ENCODE measurements at regions not wholly inside any gene's neighbourhood (a gene's known extent, or its start where the extent isn't known, plus 50 kb on each side); places are given as distances from the start of the nearest gene placed in this dataset.
"Not testable (repeated sequence)": the region's sequence is repeated elsewhere in the genome, so short reads cannot be mapped to it uniquely, and the experiment has no call there.

DNA sequence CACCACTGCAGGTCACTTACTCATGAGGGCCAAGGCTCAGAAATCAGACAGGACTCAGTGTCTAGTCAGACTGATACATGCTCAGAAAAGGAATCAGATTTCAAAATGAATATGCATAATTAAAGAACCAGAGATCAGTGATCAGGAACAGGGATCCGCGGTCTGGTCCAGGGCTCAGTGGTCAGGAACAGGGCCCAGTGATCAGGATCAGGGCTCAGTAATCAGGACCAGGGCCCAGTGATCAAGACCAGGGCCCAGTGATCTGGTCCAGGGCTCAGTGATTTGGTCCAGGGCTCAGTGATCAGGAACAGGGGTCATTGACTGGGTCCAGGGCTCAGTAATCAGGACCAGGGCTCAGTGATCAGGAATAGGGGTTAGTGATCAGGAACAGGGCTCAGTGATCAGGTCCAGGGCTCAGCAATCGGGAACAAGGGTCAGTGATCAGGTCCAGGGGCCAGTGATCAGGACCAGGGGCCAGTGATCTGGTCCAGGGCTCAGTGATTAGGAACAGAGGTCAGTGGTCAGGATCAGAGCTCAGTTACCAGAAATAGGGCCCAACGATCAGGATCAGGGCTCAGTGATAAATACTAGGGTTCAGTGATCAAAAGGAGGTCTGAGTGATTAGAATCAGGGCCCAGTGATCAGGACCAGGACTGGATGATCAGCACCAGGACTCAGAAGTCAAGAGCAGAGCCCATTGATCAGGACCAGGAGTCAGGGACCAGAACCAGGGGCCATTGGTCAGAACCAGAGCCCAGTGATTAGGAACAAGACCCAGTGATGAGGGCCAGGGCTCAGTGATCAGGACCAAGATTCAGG, 175.3 kb downstream of the TMEM121 start:
- TF ChIP-seq, protein P1, sequence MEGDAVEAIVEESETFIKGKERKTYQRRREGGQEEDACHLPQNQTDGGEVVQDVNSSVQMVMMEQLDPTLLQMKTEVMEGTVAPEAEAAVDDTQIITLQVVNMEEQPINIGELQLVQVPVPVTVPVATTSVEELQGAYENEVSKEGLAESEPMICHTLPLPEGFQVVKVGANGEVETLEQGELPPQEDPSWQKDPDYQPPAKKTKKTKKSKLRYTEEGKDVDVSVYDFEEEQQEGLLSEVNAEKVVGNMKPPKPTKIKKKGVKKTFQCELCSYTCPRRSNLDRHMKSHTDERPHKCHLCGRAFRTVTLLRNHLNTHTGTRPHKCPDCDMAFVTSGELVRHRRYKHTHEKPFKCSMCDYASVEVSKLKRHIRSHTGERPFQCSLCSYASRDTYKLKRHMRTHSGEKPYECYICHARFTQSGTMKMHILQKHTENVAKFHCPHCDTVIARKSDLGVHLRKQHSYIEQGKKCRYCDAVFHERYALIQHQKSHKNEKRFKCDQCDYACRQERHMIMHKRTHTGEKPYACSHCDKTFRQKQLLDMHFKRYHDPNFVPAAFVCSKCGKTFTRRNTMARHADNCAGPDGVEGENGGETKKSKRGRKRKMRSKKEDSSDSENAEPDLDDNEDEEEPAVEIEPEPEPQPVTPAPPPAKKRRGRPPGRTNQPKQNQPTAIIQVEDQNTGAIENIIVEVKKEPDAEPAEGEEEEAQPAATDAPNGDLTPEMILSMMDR (IDR thresholded peaks at IDR 0.05; ENCODE audit: insufficient read depth, low read depth, low read length, missing control alignments): no peak
- peak overlapping the region; percentile 51 for H3K4me3 ChIP-seq (ENCODE audit: low read depth, low read length)
- no peak for DNase-seq (ENCODE audit: low read depth)

DNA sequence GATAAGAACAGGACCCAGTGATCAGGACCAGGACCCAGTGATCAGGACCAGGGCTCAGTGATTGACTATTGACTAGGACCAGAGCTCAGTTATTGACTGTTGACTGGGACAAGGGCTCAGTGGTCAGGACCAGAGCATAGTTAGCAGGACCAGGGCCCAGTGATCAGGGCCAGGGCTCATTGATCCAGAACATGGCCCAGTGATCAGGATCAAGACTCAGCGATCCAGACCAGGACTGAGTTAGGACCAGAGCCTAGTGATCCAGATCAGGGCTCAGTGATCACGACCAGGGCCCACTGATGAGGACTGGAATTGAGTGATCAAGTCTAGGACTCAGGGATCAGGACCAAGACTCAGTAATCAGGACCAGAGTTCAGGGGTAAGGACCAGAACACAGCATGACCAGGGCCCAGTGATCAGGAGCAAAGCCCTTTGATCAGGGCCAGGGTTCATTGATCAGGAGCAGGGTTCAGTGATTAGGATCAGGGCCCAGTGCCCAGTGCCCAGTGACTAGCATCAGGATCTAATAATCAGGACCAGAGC, 176.0 kb downstream of the TMEM121 start:
- TF ChIP-seq, protein P1 (IDR thresholded peaks at IDR 0.05; ENCODE audit: insufficient read depth, low read depth, low read length, missing control alignments): no peak
- peak overlapping the region; percentile 51; the same call in 1 of the 2 replicates for H3K4me3 ChIP-seq (ENCODE audit: low read depth, low read length)
- DNase-seq (ENCODE audit: low read depth): no peak

DNA sequence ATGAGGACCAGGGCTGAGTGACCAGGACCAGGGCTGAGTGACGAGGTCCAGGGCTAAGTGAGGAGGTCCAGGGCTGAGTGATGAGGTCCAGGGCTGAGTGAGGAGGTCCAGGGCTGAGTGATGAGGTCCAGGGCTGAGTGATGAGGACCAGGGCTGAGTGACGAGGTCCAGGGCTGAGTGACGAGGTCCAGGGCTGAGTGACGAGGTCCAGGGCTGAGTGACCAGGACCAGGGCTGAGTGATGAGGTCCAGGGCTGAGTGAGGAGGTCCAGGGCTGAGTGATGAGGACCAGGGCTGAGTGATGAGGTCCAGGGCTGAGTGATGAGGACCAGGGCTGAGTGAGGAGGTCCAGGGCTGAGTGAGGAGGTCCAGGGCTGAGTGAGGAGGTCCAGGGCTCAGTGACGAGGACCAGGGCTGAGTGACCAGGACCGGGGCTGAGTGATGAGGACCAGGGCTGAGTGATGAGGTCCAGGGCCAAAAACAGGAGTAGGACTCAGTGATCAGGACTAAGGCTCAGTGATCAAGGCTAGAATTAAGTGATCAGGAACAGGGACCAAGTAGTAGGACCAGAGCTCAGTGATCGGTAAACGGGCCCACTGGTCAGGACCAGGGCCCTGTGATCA, 176.8 kb downstream of the TMEM121 start:
- H3K4me3 ChIP-seq (ENCODE audit: low read depth, low read length); DNase-seq (ENCODE audit: low read depth): not testable (repeated sequence)

DNA sequence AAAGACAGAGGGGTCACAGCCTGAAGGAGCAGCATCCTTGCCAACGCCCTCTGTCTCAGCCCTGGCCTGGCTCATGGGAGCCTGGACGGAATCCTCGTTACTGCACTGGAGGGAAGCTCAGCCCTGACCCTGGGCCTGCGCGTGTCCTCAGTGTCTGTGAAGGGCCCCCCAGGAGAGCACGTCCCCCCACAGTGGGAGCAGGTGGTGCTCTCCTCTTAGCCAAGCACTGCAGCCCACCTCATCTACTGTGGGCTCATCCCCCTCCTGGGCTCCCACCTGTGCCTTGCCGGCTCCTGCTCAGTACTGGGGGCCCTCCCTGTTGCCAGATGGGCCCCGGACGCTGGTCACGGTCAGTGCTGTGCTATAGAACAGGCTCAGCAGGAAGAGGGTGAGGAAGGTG, 177.7 kb downstream of the TMEM121 start:
- not testable (repeated sequence) for H3K4me3 ChIP-seq (ENCODE audit: low read depth, low read length); DNase-seq (ENCODE audit: low read depth)

DNA sequence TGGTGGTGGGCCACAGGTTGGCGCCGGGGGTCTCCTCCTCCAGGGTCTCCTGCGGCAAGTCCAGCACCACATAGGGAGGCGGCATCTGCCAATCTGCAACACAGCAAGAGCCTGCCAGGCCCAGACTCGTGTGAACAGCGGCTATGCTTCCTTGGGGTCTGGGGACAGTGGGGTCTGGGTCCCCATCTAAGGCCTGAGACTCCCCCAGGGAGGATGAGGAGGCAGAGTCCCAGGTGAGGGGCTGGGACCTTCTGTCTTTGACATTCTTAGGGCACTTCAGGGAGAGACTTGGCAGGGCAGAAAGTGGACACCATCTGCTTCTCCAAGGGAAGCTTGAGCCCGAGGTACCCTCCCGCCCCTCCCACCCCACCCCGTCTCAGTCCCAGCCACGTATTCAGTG, 178.1 kb downstream of the TMEM121 start:
- not testable (repeated sequence) for DNase-seq (ENCODE audit: low read depth); H3K4me3 ChIP-seq (ENCODE audit: low read depth, low read length)

DNA sequence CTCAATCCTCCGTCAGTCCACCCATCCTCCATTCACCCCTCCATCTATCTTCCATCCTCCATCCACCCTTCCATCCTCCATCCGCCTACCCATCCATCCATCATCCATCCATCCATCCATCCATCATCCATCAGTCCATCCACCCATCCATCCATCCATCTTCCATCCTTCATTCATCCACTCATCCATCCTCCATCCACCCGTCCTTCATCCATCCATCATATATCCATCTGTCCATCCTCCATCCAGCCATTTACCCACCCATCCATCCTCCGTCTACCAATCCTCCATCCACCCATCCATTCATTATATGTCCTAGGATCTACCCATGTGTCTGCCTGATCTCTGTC, 179.1 kb downstream of the TMEM121 start:
- not testable (repeated sequence) for H3K4me3 ChIP-seq (ENCODE audit: low read depth, low read length); DNase-seq (ENCODE audit: low read depth)

DNA sequence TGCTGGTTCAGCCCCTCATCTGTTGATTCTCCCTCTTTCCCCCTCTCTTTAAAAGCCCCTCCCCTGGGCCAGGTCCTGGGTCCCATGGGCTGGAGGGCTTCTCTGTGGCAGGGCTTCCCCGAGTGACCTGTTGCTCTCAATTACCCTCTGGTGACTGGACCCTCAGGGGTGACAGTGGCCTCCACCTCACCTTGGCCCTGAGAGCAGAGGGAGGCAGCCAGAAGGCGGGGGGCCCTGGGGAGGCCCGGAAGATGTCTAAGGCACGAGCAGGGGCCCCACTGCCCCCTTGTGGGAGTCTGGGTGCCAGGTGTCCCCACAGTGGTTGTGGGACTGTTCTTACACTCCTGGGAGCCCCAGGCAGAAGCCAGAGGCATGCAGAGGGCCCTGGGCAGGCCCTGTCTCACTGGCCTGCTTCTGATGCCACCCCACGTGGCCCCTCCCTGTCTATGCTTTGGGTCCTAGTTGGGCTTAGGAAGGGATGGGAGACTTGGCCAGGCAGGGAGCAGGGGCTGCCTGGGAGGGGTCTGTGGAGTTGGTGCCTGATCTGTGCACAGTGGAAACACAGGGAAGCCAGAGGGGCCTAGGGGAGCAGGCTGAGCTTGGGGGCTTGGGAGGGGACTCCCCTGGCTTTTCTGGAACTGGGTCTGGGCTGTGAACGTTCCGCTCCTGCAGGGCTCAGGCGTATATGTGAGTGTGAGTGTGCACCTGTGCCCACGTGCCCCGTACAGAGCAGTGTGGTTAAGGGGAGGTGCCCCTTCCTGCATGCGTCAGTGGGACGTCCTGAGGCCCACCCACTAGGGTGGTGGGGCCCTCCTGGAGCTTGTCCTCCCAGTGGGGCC, 179.7 kb downstream of the TMEM121 start:
- TF ChIP-seq, protein P1 (IDR thresholded peaks at IDR 0.05; ENCODE audit: insufficient read depth, low read depth, low read length, missing control alignments): peak; percentile 35
- H3K4me3 ChIP-seq (ENCODE audit: low read depth, low read length): not testable (repeated sequence)
- DNase-seq (ENCODE audit: low read depth): peak; percentile 85

DNA sequence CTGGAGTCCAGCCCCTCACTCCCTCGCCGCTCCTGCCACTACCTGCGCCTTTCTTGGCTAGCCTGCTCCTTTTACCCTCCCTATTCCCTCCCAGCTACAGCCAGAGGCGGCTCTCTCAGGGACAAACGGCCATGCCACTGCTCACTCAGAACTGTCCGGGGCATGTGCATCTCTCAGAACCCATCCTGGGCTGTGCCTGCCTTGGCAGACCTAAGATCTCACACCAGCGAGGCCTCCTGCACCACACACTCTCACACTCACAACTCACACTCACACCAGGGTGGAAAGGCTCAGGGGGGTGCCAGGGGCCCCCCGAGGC, 180.3 kb downstream of the TMEM121 start:
- DNase-seq (ENCODE audit: low read depth); H3K4me3 ChIP-seq (ENCODE audit: low read depth, low read length): not testable (repeated sequence)

DNA sequence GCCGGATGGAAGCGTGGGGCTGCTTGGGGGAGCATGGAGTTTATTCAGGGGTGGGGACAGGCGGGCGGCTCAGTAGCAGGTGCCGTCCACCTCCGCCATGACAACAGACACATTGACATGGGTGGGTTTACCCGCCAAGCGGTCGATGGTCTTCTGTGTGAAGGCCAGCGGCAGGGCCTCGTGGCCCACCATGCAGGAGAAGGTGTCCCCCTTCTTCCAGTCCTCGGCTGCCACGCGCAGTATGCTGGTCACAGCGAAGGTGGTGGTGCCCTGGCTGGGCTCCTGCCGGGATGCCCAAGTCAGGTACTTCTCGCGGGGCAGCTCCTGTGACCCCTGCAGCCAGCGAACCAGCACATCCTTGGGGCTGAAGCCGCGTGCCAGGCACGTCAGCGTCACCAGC, 180.7 kb downstream of the TMEM121 start:
- H3K4me3 ChIP-seq (ENCODE audit: low read depth, low read length); DNase-seq (ENCODE audit: low read depth): not testable (repeated sequence)

DNA sequence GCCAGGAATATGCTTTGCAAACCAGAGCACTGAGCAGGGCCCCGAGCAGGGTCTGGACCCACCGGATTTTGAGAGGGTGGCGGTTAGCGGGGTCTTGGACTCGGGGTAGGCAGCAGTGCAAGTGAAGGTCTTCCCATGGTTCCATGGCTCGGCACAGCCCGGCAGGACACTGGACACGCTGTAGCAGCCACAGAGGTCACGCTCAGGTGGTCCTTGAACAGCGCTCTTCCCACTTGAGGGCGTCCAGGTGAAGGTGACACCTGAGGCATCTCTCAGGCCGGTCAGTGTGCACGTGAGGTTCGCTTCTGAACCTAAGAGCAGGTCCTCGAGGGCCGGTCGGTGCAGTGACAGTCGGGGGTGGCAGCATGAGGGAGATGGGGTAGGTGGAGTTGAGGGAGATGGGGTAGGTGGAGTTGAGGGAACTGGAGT, 181.4 kb downstream of the TMEM121 start:
- H3K4me3 ChIP-seq (ENCODE audit: low read depth, low read length); DNase-seq (ENCODE audit: low read depth): not testable (repeated sequence)

DNA sequence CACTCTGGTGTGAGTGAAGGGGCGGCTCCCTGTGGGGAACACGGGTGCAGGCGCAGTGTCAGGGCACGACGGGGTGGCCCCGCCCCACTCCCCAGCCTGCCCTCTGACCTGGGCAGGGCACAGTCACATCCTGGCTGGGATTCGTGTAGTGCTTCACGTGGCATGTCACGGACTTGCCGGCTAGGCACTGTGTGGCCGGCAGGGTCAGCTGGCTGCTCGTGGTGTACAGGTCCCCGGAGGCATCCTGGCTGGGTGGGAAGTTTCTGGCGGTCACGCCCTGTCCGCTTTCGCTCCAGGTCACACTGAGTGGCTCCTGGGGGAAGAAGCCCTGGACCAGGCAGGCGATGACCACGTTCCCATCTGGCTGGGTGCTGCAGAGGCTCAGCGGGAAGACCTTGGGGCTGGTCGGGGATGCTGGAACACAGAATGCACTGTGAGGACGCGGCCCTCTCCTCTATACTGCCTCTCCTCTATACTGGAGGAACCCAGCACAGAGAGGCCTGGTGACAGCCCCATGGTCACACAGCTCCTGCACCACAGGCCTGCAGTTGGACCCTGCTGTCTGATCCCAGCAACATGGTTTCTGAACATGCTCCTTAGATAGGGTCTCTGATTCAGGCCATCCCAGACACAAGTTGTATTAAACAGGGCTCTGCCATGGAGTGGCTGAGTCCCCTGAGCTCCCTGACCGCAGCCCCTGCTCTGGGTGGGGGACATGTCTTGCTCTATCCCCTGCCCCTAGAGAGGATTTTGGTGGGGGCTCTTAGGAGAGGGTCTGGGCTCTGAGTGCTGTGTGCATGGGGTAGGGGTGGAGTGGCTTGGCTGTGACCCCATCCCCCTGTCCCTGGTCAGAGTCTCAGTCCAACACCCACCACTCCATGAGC, 182.1 kb downstream of the TMEM121 start:
- H3K4me3 ChIP-seq (ENCODE audit: low read depth, low read length); DNase-seq (ENCODE audit: low read depth): not testable (repeated sequence)
